HL-60 (cell line): ENCODE measurements at regions not wholly inside any gene's neighbourhood (a gene's known extent, or its start where the extent isn't known, plus 50 kb on each side); places are given as distances from the start of the nearest gene placed in this dataset.
"Not testable (repeated sequence)": the region's sequence is repeated elsewhere in the genome, so short reads cannot be mapped to it uniquely, and the experiment has no call there.

Experiments used
- DNase-seq, 2 experiments: peaks; one replicate each; pipeline ENCODE4 v3.0.0-alpha.2; 2010 to 2020; ENCODE audit warnings: low read depth in 1 of 2, low spot score in 1 of 2
- H3K27ac ChIP-seq: fragments of 250-450 bp; sonication (Bioruptor Pico); replicated peaks from 2 replicates; pipeline ENCODE4 v1.5.1; 2020; ENCODE audit warnings: mild to moderate bottlenecking, moderate library complexity
- H3K27me3 ChIP-seq: fragments of 250-450 bp; sonication (Bioruptor Pico); 2 replicates; pipeline ENCODE4 v1.5.1; 2021; ENCODE audit warnings: mild to moderate bottlenecking, moderate library complexity; ENCODE audit not compliant: insufficient read depth, poor library complexity, severe bottlenecking
- H3K4me3 ChIP-seq: replicated peaks from 2 replicates; pipeline ENCODE4 v1.5.1; 2011; ENCODE audit warnings: mild to moderate bottlenecking, control low read depth, low read length; ENCODE audit not compliant: insufficient read depth
- GABPA ChIP-seq: IDR thresholded peaks from 2 replicates; pipeline ENCODE4 v1.6.1; 2012; ENCODE audit warnings: low read depth
- POLR2AphosphoS5 ChIP-seq: IDR thresholded peaks from 2 replicates; pipeline ENCODE4 v1.6.1; 2012; ENCODE audit warnings: low read depth
- SPI1 ChIP-seq: IDR thresholded peaks from 2 replicates; pipeline ENCODE4 v1.6.1; 2012; ENCODE audit warnings: low read depth, mild to moderate bottlenecking, borderline replicate concordance
- TF ChIP-seq, protein P1 (sequence below): IDR thresholded peaks from 2 replicates; pipeline ENCODE4 v1.6.1; 2012; ENCODE audit warnings: low read depth; ENCODE audit not compliant: insufficient replicate concordance
- TF ChIP-seq, protein P2 (sequence below): IDR thresholded peaks from one replicate; pipeline ENCODE4 v1.5.1; 2011; ENCODE audit warnings: low read length, control low read depth, inconsistent platforms; ENCODE audit not compliant: insufficient read depth

DNA sequence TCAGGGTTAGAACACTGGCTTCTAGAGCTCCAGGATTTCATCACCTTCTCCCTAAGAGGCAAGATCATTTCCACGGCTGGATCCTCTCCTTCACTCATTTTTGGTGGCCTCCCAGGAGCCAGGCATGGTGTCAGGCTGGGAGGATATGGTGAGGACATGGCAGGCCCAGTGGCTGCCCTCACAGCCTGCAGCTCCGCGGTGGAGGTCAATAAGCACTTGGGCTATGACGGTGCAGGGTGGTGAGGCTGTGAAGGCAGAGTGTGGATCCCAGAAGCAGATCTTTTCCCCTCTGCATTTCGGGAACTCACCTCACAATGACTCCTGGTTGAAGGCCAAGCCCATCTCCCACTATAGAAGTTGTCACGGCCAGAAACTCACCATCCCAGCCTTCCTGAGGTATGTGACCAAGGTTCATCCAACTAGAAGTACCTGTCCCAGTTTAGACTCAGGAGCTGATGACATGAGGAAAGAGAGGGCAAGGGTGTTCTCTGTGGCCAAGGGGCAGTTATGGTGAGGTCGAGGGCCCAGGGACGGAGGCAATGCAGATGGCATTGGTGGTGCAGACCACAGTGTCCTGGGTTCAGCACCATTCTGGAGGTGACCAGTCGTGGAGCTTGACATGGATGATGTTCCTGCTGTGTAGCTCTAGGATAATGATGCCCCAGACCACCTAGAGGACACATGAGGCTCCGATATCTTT is 100.1 kb upstream of the SMAD3 start:
- DNase-seq: no peak
- no peaks in the 10 kb centered on the region for H3K27me3 ChIP-seq
- TF ChIP-seq POLR2AphosphoS5 (no peak), GABPA (no peak), SPI1 (no peak)
- TF ChIP-seq, protein P1, sequence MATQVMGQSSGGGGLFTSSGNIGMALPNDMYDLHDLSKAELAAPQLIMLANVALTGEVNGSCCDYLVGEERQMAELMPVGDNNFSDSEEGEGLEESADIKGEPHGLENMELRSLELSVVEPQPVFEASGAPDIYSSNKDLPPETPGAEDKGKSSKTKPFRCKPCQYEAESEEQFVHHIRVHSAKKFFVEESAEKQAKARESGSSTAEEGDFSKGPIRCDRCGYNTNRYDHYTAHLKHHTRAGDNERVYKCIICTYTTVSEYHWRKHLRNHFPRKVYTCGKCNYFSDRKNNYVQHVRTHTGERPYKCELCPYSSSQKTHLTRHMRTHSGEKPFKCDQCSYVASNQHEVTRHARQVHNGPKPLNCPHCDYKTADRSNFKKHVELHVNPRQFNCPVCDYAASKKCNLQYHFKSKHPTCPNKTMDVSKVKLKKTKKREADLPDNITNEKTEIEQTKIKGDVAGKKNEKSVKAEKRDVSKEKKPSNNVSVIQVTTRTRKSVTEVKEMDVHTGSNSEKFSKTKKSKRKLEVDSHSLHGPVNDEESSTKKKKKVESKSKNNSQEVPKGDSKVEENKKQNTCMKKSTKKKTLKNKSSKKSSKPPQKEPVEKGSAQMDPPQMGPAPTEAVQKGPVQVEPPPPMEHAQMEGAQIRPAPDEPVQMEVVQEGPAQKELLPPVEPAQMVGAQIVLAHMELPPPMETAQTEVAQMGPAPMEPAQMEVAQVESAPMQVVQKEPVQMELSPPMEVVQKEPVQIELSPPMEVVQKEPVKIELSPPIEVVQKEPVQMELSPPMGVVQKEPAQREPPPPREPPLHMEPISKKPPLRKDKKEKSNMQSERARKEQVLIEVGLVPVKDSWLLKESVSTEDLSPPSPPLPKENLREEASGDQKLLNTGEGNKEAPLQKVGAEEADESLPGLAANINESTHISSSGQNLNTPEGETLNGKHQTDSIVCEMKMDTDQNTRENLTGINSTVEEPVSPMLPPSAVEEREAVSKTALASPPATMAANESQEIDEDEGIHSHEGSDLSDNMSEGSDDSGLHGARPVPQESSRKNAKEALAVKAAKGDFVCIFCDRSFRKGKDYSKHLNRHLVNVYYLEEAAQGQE: no peak
- TF ChIP-seq, protein P2, sequence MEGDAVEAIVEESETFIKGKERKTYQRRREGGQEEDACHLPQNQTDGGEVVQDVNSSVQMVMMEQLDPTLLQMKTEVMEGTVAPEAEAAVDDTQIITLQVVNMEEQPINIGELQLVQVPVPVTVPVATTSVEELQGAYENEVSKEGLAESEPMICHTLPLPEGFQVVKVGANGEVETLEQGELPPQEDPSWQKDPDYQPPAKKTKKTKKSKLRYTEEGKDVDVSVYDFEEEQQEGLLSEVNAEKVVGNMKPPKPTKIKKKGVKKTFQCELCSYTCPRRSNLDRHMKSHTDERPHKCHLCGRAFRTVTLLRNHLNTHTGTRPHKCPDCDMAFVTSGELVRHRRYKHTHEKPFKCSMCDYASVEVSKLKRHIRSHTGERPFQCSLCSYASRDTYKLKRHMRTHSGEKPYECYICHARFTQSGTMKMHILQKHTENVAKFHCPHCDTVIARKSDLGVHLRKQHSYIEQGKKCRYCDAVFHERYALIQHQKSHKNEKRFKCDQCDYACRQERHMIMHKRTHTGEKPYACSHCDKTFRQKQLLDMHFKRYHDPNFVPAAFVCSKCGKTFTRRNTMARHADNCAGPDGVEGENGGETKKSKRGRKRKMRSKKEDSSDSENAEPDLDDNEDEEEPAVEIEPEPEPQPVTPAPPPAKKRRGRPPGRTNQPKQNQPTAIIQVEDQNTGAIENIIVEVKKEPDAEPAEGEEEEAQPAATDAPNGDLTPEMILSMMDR: no peak
- no peak overlapping the region for H3K27ac ChIP-seq
- H3K4me3 ChIP-seq: no peak overlapping the region

DNA sequence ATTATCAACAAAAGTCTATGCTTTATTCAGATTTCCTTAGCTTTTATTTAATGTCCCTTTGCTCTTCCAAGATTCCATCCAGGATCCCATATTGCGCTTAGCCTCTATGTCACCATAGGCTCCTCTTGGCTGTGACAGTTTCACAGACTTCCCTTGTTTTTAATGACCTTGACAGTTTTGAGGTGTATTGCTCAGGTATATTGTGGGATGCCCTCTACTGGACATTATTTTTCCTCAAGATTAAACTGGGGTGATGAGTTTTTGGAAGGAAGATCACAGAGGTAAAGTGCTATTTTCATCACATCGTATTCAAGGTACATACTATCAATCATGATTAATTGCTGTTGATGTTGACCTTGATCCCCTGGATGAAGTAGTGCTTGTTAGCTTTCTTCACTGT is 99.1 kb upstream of the SMAD3 start:
- Histone ChIP-seq H3K27me3 (no peaks in the 10 kb centered on the region), H3K27ac (no peak overlapping the region), H3K4me3 (no peak overlapping the region)
- no peak for DNase-seq
- TF ChIP-seq, protein P1: no peak
- TF ChIP-seq, protein P2: no peak
- TF ChIP-seq GABPA: no peak
- no peak for TF ChIP-seq POLR2AphosphoS5
- no peak for TF ChIP-seq SPI1

DNA sequence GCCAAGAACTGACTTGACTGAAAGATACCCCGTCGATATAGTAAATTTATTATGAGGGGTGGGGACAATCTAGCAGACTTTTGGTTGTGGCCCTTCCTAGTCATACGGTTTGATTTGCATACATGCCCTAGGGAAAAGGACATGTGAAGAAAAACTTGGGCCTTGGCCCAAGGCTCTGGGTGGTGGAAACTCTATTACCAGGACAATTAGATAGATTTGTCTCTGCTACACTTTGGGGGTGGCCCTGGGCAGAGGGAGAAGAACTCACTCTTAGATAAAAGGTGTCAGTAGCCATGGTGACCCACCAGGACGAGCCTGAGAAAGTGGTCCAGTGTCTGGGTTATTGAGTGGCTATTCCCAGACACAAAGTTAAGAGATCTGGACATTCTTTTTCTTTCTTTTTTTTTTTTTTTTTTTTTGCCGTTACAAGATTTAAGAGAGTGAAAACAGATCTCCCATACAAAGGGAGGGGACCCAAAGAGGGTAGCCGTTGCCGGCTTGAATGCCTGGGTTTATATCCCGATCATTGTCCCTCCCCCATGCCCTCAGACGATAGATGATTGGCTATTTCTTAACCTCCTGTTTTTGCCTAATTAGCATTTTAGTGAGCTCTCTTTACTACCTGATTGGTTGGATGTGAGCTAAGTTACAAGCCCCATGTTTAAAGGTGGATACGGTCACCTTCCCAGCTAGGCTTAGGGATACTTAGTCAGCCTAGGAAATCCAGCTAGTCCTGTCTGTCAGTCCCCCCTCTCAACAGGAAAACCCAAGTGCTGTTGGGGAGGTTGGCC is 96.4 kb upstream of the SMAD3 start:
- H3K27ac ChIP-seq: no peak overlapping the region
- TF ChIP-seq, protein P2: no peak
- no peak for TF ChIP-seq GABPA
- TF ChIP-seq SPI1: no peak
- TF ChIP-seq, protein P1: no peak
- TF ChIP-seq POLR2AphosphoS5: no peak
- no peak for DNase-seq
- H3K4me3 ChIP-seq: no peak overlapping the region
- H3K27me3 ChIP-seq: no peaks in the 10 kb centered on the region

DNA sequence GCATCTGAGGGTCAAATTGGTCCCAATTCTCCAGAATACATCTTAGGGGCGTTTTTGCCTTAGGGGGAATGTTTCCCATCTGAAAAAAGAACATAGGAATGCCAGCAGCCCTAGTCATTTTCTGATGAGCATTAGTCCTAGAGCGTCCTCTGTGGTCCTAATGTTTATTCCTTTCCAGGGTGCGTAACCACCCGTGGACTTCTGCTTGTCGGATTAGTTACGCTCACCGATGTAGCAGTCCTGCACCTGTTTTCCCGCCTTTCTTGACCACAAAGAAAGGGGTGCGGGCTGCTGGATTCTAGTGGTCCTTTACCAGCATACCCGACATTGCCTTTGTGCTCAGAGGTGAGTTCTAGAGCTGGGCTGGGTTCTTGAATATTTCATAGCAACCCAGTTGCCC is 91.3 kb upstream of the SMAD3 start:
- not testable (repeated sequence) for DNase-seq, H3K27me3 ChIP-seq, H3K4me3 ChIP-seq, H3K27ac ChIP-seq

DNA sequence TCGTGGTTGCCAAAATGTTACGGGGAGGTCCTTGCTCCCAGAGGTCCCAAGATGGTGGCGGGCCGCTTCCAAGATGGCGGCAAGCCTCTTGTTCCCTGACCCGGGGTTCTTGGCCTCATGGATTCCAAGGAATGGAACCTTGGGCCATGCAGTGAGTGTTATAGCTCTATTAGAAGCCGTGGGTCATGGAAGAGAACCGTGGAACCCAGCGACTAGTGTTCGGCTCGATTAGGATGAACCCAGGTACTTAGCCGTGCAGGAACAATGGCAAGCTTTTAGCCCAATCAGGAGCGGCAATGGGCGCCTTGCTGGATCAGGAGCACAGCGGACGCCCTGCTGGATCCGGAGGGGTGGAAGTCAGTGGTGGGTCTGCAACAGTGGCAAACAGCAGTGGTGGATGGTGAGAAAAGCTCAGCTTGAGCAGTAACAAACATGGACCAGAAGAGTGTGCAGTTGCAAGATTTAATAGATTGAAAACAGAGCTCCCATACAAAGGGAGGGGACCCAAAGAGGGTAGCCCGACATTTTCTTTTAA is 89.2 kb upstream of the SMAD3 start:
- DNase-seq, H3K27ac ChIP-seq, H3K27me3 ChIP-seq, H3K4me3 ChIP-seq: not testable (repeated sequence)
